DMS114 treated with DMSO at 0.1 percent for 48 hours (cell line): ENCODE measurements at regions not wholly inside any gene's neighbourhood (a gene's known extent, or its start where the extent isn't known, plus 50 kb on each side); places are given as distances from the start of the nearest gene placed in this dataset.

Source experiments
- DNase-seq: peaks from one replicate; lab custom pipeline; 2025; ENCODE audit not compliant: unreplicated experiment; lab: John Stamatoyannopoulos, UW

GRCh38 chr9:1738511-1739100 lies 276.5 kb upstream of the SMARCA2 start:
- DNase-seq, result no peak

GRCh38 chr9:1743121-1743960 lies 271.8 kb upstream of the SMARCA2 start:
- no peak for DNase-seq

- no peak for DNase-seq
Observed at GRCh38 chr9:1745980-1746379, 269.2 kb upstream of the SMARCA2 start.

GRCh38 chr9:1747417-1747967 lies 267.7 kb upstream of the SMARCA2 start:
- no peak for DNase-seq

GRCh38 chr9:1748407-1748806 lies 266.7 kb upstream of the SMARCA2 start:
- no peak for DNase-seq

- DNase-seq, result no peak
Observed at GRCh38 chr9:1757186-1757585, 258.0 kb upstream of the SMARCA2 start.

- no peak for DNase-seq
Observed at GRCh38 chr9:1759009-1759408, 256.1 kb upstream of the SMARCA2 start.

- no peak for DNase-seq
Observed at GRCh38 chr9:1759771-1760300, 255.3 kb upstream of the SMARCA2 start.

GRCh38 chr9:1761807-1762206 lies 253.3 kb upstream of the SMARCA2 start:
- no peak for DNase-seq

- DNase-seq, result no peak
Observed at GRCh38 chr9:1766042-1766441, 249.1 kb upstream of the SMARCA2 start.

- no peak for DNase-seq
Observed at GRCh38 chr9:1768561-1768960, 246.6 kb upstream of the SMARCA2 start.

- no peak for DNase-seq
Observed at GRCh38 chr9:1771094-1771789, 243.9 kb upstream of the SMARCA2 start.

- DNase-seq, result no peak
Observed at GRCh38 chr9:1775230-1775629, 239.9 kb upstream of the SMARCA2 start.

- no peak for DNase-seq
Observed at GRCh38 chr9:1776668-1777067, 238.5 kb upstream of the SMARCA2 start.

- no peak for DNase-seq
Observed at GRCh38 chr9:1791191-1791590, 224.0 kb upstream of the SMARCA2 start.

- no peak for DNase-seq
Observed at GRCh38 chr9:1794547-1795270, 220.4 kb upstream of the SMARCA2 start.

GRCh38 chr9:1804128-1804865 lies 210.8 kb upstream of the SMARCA2 start:
- no peak for DNase-seq

GRCh38 chr9:1829719-1830118 lies 185.4 kb upstream of the SMARCA2 start:
- no peak for DNase-seq

GRCh38 chr9:1832960-1833359 lies 182.2 kb upstream of the SMARCA2 start:
- no peak for DNase-seq

GRCh38 chr9:1837453-1838084 lies 177.6 kb upstream of the SMARCA2 start:
- no peak for DNase-seq
